H1 (cell line): ENCODE measurements at regions not wholly inside any gene's neighbourhood (a gene's known extent, or its start where the extent isn't known, plus 50 kb on each side); places are given as distances from the start of the nearest gene placed in this dataset.

Source experiments
- CTCF ChIA-PET: fragments of 300-600 bp; sonication (Branson Sonifier 250); formaldehyde crosslinking; loops from one replicate; lab custom pipeline; 2021; ENCODE audit not compliant: partially characterized antibody; lab: Charles Lee
- POLR2A ChIA-PET: fragments of 300-600 bp; sonication (Branson Sonifier 250); formaldehyde crosslinking; loops from one replicate; lab custom pipeline; 2021; ENCODE audit warnings: inconsistent platforms; ENCODE audit not compliant: partially characterized antibody; lab: Charles Lee
- DNase-seq, 2 experiments: peaks; one replicate each; pipeline versions ENCODE4 v3.0.0 to v3.0.0-alpha.2; 2010 to 2022; ENCODE audit warnings: low spot score in 2 of 2, low read depth in 1 of 2, mixed read lengths in 1 of 2
- FAIRE-seq: peaks from 2 replicates; lab custom pipeline; 2011; peaks lifted over from hg19 to GRCh38; lab: Jason Lieb, UNC
- H2AFZ ChIP-seq: 2 replicates; pipeline ENCODE4 v1.8.1; 2012; ENCODE audit warnings: low read length, inconsistent platforms
- H2AK5ac ChIP-seq: 2 replicates; pipeline ENCODE4 v1.6.1; 2013; ENCODE audit warnings: low read depth, low read length
- H2BK120ac ChIP-seq: replicated peaks from 2 replicates; pipeline ENCODE3; 2013; ENCODE audit warnings: low read depth, low read length, inconsistent platforms
- H2BK12ac ChIP-seq: 2 replicates; pipeline ENCODE4 v1.6.1; 2013; ENCODE audit warnings: low read depth, low read length
- H2BK15ac ChIP-seq: 2 replicates; pipeline ENCODE4 v1.6.1; 2013; ENCODE audit warnings: low read length
- H2BK20ac ChIP-seq: 2 replicates; pipeline ENCODE4 v1.6.1; 2013; ENCODE audit warnings: low read length
- H2BK5ac ChIP-seq: 2 replicates; pipeline ENCODE4 v1.6.1; 2013; ENCODE audit warnings: low read depth, low read length
- H3K14ac ChIP-seq: 2 replicates; pipeline ENCODE4 v1.6.1; 2013; ENCODE audit warnings: inconsistent platforms; ENCODE audit not compliant: insufficient read length
- H3K18ac ChIP-seq: 2 replicates; pipeline ENCODE4 v1.6.1; 2013; ENCODE audit warnings: low read length; ENCODE audit errors: extremely low read depth
- H3K23ac ChIP-seq: 2 replicates; pipeline ENCODE4 v1.6.1; 2013; ENCODE audit warnings: inconsistent platforms; ENCODE audit not compliant: insufficient read length
- H3K23me2 ChIP-seq: 2 replicates; pipeline ENCODE4 v1.6.1; 2013; ENCODE audit warnings: low read depth, low read length
- H3K27ac ChIP-seq: 2 replicates; pipeline ENCODE4 v1.6.1; 2011; ENCODE audit warnings: low read depth, low read length, inconsistent platforms
- H3K27me3 ChIP-seq, 4 experiments: replicated peaks in 1 of 4; 1 replicate in 1 of 4; 2 replicates in 3 of 4; pipeline versions ENCODE4 v1.6.1 to v1.8.1; 2011 to 2013; ENCODE audit warnings: low read length in 3 of 4, mild to moderate bottlenecking in 3 of 4, inconsistent platforms in 2 of 4, mixed read lengths in 2 of 4, moderate library complexity in 1 of 4; ENCODE audit not compliant: control insufficient read depth in 3 of 4, insufficient read depth in 3 of 4; ENCODE audit errors: extremely low read depth in 1 of 4
- H3K36me3 ChIP-seq, 4 experiments: 2 replicates each; pipeline versions ENCODE4 v1.6.1 to v1.8.1; 2011 to 2013; ENCODE audit warnings: mild to moderate bottlenecking in 4 of 4, low read length in 3 of 4, moderate library complexity in 2 of 4, control low read depth in 1 of 4, inconsistent platforms in 1 of 4; ENCODE audit not compliant: insufficient read depth in 4 of 4, control insufficient read depth in 2 of 4
- H3K4ac ChIP-seq: replicated peaks from 2 replicates; pipeline ENCODE3; 2013; ENCODE audit warnings: low read length, low read depth, mixed read lengths, inconsistent platforms; ENCODE audit not compliant: insufficient read length
- H3K4me1 ChIP-seq, 4 experiments: replicated peaks in 1 of 4; 1 replicate in 1 of 4; 2 replicates in 3 of 4; pipeline versions ENCODE4 v1.6.1 to v1.8.1; 2011 to 2013; ENCODE audit warnings: low read length in 3 of 4, inconsistent platforms in 2 of 4, mixed read lengths in 1 of 4; ENCODE audit not compliant: insufficient read depth in 4 of 4, control insufficient read depth in 3 of 4
- H3K4me2 ChIP-seq, 2 experiments: 2 replicates each; pipeline versions ENCODE4 v1.6.1 to v1.8.1; 2011 to 2013; ENCODE audit warnings: low read depth in 2 of 2, low read length in 2 of 2, control low read depth in 1 of 2, inconsistent platforms in 1 of 2, mild to moderate bottlenecking in 1 of 2; ENCODE audit not compliant: insufficient read depth in 1 of 2
- H3K4me3 ChIP-seq, 4 experiments: fragments of 200-600, 300-600 bp in 1 of 4; sonication (generic), shearing (Covaris generic), sonication (Bioruptor Twin) in 1 of 4; 2 replicates each; pipeline versions ENCODE4 v1.5.1 to v1.8.1; 2011 to 2016; ENCODE audit warnings: low read length in 4 of 4, low read depth in 3 of 4, control low read depth in 2 of 4, inconsistent platforms in 2 of 4, mild to moderate bottlenecking in 2 of 4, mixed read lengths in 1 of 4, moderate library complexity in 1 of 4; ENCODE audit not compliant: insufficient read depth in 2 of 4; ENCODE audit errors: extremely low read depth in 1 of 4
- H3K56ac ChIP-seq: replicated peaks from 2 replicates; pipeline ENCODE3; 2013; ENCODE audit warnings: low read depth, mild to moderate bottlenecking, mixed read lengths, low read length, inconsistent platforms; ENCODE audit not compliant: insufficient read length
- H3K79me1 ChIP-seq: 2 replicates; pipeline ENCODE4 v1.6.1; 2013; ENCODE audit warnings: low read depth, low read length, control low read depth
- H3K79me2 ChIP-seq, 2 experiments: 2 replicates each; pipeline versions ENCODE4 v1.6.1 to v1.8.1; 2012 to 2013; ENCODE audit warnings: low read length in 2 of 2, mild to moderate bottlenecking in 2 of 2, inconsistent platforms in 1 of 2; ENCODE audit not compliant: insufficient read depth in 2 of 2, control insufficient read depth in 1 of 2
- H3K9ac ChIP-seq, 4 experiments: replicated peaks in 1 of 4; 1 replicate in 1 of 4; 2 replicates in 3 of 4; pipeline versions ENCODE4 v1.6.1 to v1.8.1; 2011 to 2013; ENCODE audit warnings: low read depth in 3 of 4, low read length in 3 of 4, control low read depth in 2 of 4, mild to moderate bottlenecking in 2 of 4, moderate library complexity in 2 of 4, inconsistent platforms in 1 of 4; ENCODE audit errors: extremely low read depth in 1 of 4
- H3K9me3 ChIP-seq, 2 experiments: 2 replicates each; pipeline versions ENCODE4 v1.6.1 to v1.8.1; 2012 to 2013; ENCODE audit warnings: mild to moderate bottlenecking in 2 of 2, moderate library complexity in 2 of 2, control low read depth in 1 of 2, inconsistent platforms in 1 of 2, low read depth in 1 of 2, low read length in 1 of 2, mixed read lengths in 1 of 2; ENCODE audit not compliant: insufficient read depth in 2 of 2
- H4K20me1 ChIP-seq, 2 experiments: replicated peaks in 1 of 2; 2 replicates each; pipeline versions ENCODE3 to v1.8.1; 2011 to 2013; ENCODE audit warnings: inconsistent platforms in 2 of 2, low read length in 2 of 2, mild to moderate bottlenecking in 1 of 2; ENCODE audit not compliant: insufficient read depth in 2 of 2, control insufficient read depth in 1 of 2
- H4K5ac ChIP-seq: 2 replicates; pipeline ENCODE4 v1.6.1; 2013; ENCODE audit warnings: low read length, low read depth, mixed read lengths, inconsistent platforms; ENCODE audit not compliant: insufficient read length
- H4K8ac ChIP-seq: 2 replicates; pipeline ENCODE4 v1.8.0; 2013; ENCODE audit warnings: mild to moderate bottlenecking, moderate library complexity, low read length, inconsistent platforms; ENCODE audit not compliant: insufficient read depth; ENCODE audit errors: extremely low read depth
- H4K91ac ChIP-seq: replicated peaks from 2 replicates; pipeline ENCODE3; 2013; ENCODE audit warnings: low read length, mixed read lengths, inconsistent platforms; ENCODE audit not compliant: insufficient read length
- GTF2F1 ChIP-seq: IDR thresholded peaks from 2 replicates; pipeline ENCODE4 v1.6.1; 2012; ENCODE audit warnings: low read depth, low read length, improper control_type of control experiment, borderline replicate concordance
- PHF8 ChIP-seq: fragments of 200-600 bp; sonication (generic); conservative IDR thresholded peaks from 2 replicates; pipeline ENCODE4 v1.7.1; 2012; ENCODE audit warnings: low read depth, mild to moderate bottlenecking, inconsistent platforms, low read length, moderate library complexity
- SP4 ChIP-seq: IDR thresholded peaks from 2 replicates; pipeline ENCODE4 v1.6.1; 2012; ENCODE audit warnings: low read length, inconsistent platforms
- SRF ChIP-seq: IDR thresholded peaks from 2 replicates; pipeline ENCODE4 v1.6.1; 2011; ENCODE audit warnings: mild to moderate bottlenecking, low read depth, low read length, moderate library complexity
- YY1 ChIP-seq: IDR thresholded peaks from 2 replicates; pipeline ENCODE4 v1.6.1; 2011; ENCODE audit warnings: low read depth, mild to moderate bottlenecking, low read length
- WGBS, 2 experiments: shearing (Covaris generic) in 1 of 2; methylation state at CpG; one replicate each; pipeline versions ENCODE4 v1.1.6 to v1.1.7; 2013 to 2015; ENCODE audit warnings: low lambda C conversion rate in 2 of 2, mixed read lengths in 2 of 2, inconsistent platforms in 1 of 2, low coverage in 1 of 2, missing lambda C conversion rate in 1 of 2; ENCODE audit not compliant: insufficient replicate concordance in 2 of 2, insufficient coverage in 1 of 2, insufficient read length in 1 of 2; ENCODE audit errors: extremely low coverage in 1 of 2, missing lambda C conversion rate in 1 of 2; 5-methylcytosine and 5-hydroxymethylcytosine counted together

- no peak overlapping the region for H2AK5ac ChIP-seq
- H3K18ac ChIP-seq = no peak overlapping the region
- no peaks in the 10 kb centered on the region for H3K36me3 ChIP-seq
- H3K4me2 ChIP-seq = no peak overlapping the region
- no peak overlapping the region for H3K27ac ChIP-seq
- DNase-seq (no peak), FAIRE-seq (no peak)
- H4K20me1 ChIP-seq = no peaks in the 10 kb centered on the region
- H4K8ac ChIP-seq = no peak overlapping the region
- no peak overlapping the region for H2BK5ac ChIP-seq
- 92% methylated on average over 2 of the region's 2 CpGs; no CpG with 5 or more reads in 1 of the 2 experiments for WGBS, 2 experiments
- no peak for TF ChIP-seq YY1
- TF ChIP-seq SP4 = no peak
- no peak for TF ChIP-seq SRF
- TF ChIP-seq PHF8 = no peak
- no peak for TF ChIP-seq GTF2F1
- no peak overlapping the region for H2BK15ac ChIP-seq
- no peaks in the 10 kb centered on the region for H3K79me2 ChIP-seq
- no peak overlapping the region for H3K56ac ChIP-seq
- no peak overlapping the region for H2AFZ ChIP-seq
- no peak overlapping the region for H2BK120ac ChIP-seq
- ChIA-PET POLR2A (no interaction called here), CTCF (no interaction called here)
- H3K4me3 ChIP-seq = no peak overlapping the region
- no peaks in the 10 kb centered on the region for H3K23me2 ChIP-seq
- H3K4ac ChIP-seq = no peak overlapping the region
- no peak overlapping the region for H3K23ac ChIP-seq
- peaks cover 0 to 1% (median 0%) of the 10 kb centered on the region in 4 experiments; a peak in 1 of 7 replicates for H3K27me3 ChIP-seq
- H4K91ac ChIP-seq = no peak overlapping the region
- no peak overlapping the region for H2BK12ac ChIP-seq
- H3K9ac ChIP-seq = no peak overlapping the region
- no peaks in the 10 kb centered on the region for H3K79me1 ChIP-seq
- no peaks in the 10 kb centered on the region for H3K9me3 ChIP-seq
- no peak overlapping the region for H3K14ac ChIP-seq
- H3K4me1 ChIP-seq = no peaks in the 10 kb centered on the region; a peak in 1 of 7 replicates
- no peak overlapping the region for H4K5ac ChIP-seq
- H2BK20ac ChIP-seq = no peak overlapping the region
Observed at GRCh38 chr11:91067666-91068065, 844.8 kb upstream of the CHORDC1 start.
